Neural progenitor cell (in vitro differentiated cells): ENCODE measurements at regions not wholly inside any gene's neighbourhood (a gene's known extent, or its start where the extent isn't known, plus 50 kb on each side); places are given as distances from the start of the nearest gene placed in this dataset.
"Not testable (repeated sequence)": the region's sequence is repeated elsewhere in the genome, so short reads cannot be mapped to it uniquely, and the experiment has no call there.

Experiments
- CTCF ChIP-seq: fragments of 200-600 bp; sonication (generic); IDR thresholded peaks from 2 replicates; pipeline ENCODE4 v1.5.1; 2017; ENCODE audit warnings: antibody characterized with exemption, mild to moderate bottlenecking
- EZH2phosphoT487 ChIP-seq: fragments of 200-600 bp; sonication (generic); IDR thresholded peaks from 2 replicates; pipeline ENCODE4 v1.6.1; 2017; ENCODE audit warnings: antibody characterized with exemption

- TF ChIP-seq CTCF, EZH2phosphoT487: not testable (repeated sequence)
Observed at GRCh38 chr14:105998597-105998996, 472.2 kb downstream of the TMEM121 start.
